Activated CD4-positive, alpha-beta memory T cell treated with anti-CD3 and anti-CD28 coated beads, Interleukin-2, amount 10 ng/mL, durations not matched to agents 7 days and 5 days (primary cell): ENCODE measurements at regions not wholly inside any gene's neighbourhood (a gene's known extent, or its start where the extent isn't known, plus 50 kb on each side); places are given as distances from the start of the nearest gene placed in this dataset.
"Not testable (repeated sequence)": the region's sequence is repeated elsewhere in the genome, so short reads cannot be mapped to it uniquely, and the experiment has no call there.

ENCODE experiments used
- CTCF ChIA-PET: fragments of 350-600 bp; sonication (Branson Sonifier 250); formaldehyde crosslinking; loops from one replicate; lab custom pipeline; 2021; ENCODE audit warnings: antibody characterized with exemption, inconsistent platforms; lab: Charles Lee
- POLR2A ChIA-PET: fragments of 350-600 bp; sonication (Branson Sonifier 250); formaldehyde crosslinking; loops from one replicate; lab custom pipeline; 2021; ENCODE audit warnings: antibody characterized with exemption; lab: Charles Lee
- DNase-seq: peaks from one replicate; pipeline ENCODE4 v3.0.0-alpha.2; 2020
- H3K27ac Mint-ChIP-seq: one replicate; pipeline ENCODE4 v1.8.0; 2021; ENCODE audit warnings: mild to moderate bottlenecking, mixed read lengths
- H3K27me3 Mint-ChIP-seq: one replicate; pipeline ENCODE4 v1.8.0; 2021; ENCODE audit warnings: mixed read lengths
- H3K36me3 Mint-ChIP-seq: one replicate; pipeline ENCODE4 v1.8.0; 2021; ENCODE audit warnings: low read depth, mixed read lengths
- H3K4me1 Mint-ChIP-seq: one replicate; pipeline ENCODE4 v1.8.0; 2021; ENCODE audit warnings: mixed read lengths
- H3K4me3 Mint-ChIP-seq: one replicate; pipeline ENCODE4 v1.8.0; 2021; ENCODE audit warnings: mild to moderate bottlenecking, mixed read lengths
- H3K9me3 Mint-ChIP-seq: one replicate; pipeline ENCODE4 v1.8.0; 2021; ENCODE audit warnings: mixed read lengths

DNA sequence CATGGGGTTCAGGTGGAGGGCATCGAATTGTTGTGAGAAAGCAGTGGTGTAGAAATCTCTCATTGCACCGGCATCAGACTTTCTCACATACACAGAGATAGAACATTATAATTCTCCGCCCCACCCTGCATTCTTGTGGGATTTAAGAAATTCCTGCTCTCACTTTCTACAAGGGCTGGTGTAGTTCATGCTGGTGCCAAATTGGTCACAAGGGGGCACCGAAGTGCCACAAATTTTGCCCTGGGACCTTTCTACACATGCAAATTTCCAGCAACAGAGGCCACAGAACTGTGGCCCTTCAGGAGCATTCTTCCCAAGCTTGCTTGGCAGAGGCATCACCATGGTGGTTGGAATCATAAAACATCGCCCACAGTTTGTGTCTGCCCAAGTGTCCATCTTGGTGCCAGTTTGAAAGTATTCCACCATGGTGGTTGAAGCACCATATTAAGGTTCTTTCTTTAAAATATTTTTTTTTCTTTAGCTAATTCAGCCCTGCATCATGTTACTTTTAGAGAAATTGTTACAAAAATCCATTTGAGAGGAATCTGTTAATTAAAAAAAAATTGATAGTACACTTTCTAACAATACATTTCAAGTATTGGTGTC, 521.2 kb upstream of the FANCL start:
- DNase-seq: no peak
- Mint-ChIP-seq H3K27ac (no peak overlapping the region), H3K9me3 (no peaks in the 10 kb centered on the region), H3K4me3 (no peak overlapping the region), H3K4me1 (no peaks in the 10 kb centered on the region), H3K27me3 (no peaks in the 10 kb centered on the region), H3K36me3 (no peaks in the 10 kb centered on the region)
- CTCF ChIA-PET: interaction anchor here (0.5 kb wide), 1 partner anchor 131 kb away, joined by 3 read pairs; no protein-coding TSS in a partner anchor
- POLR2A ChIA-PET: no interaction called here

DNA sequence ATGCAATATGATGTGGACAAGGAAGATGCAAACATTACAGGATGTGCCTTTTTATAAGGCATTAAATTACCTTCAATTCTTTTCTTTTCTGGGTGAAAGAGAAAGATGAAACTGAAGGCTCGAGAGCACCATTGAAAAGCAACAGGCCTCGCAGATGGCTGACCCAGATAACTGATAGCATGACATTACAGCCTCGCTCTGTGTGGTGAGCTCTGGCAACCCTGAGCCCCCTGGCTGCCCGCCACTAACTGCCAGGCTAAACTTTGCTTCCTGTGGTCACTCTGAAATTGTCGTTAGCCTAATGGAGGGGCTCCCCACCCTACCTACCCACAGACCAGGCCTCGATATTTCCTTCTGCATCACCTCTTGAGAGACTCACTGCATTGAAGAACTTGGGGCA, 516.8 kb upstream of the FANCL start:
- ChIA-PET POLR2A (no interaction called here), CTCF (no interaction called here)
- Mint-ChIP-seq H3K27me3 (no peaks in the 10 kb centered on the region), H3K36me3 (no peaks in the 10 kb centered on the region), H3K9me3 (no peaks in the 10 kb centered on the region), H3K4me3 (no peak overlapping the region), H3K4me1 (no peaks in the 10 kb centered on the region), H3K27ac (no peak overlapping the region)
- no peak for DNase-seq

DNA sequence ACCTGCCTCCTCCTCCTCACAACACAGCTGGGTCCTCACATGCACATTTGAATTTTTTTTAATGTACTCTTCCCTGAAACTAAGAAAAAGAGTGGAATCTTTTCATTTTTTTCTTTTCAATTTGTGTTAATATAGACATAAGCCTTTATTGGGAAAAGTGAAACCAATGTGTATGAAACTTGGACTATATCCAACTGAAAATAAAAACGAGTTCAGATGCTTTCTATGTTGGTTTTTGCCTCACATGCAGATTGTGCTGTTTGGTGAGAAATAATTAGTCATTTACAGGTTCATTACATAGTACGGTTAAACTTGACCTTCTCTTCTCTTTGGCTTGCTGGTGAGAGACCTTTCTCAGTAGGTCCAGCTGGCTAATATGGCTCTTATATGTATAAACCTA, 515.2 kb upstream of the FANCL start:
- H3K9me3 Mint-ChIP-seq: no peaks in the 10 kb centered on the region
- no peak for DNase-seq

DNA sequence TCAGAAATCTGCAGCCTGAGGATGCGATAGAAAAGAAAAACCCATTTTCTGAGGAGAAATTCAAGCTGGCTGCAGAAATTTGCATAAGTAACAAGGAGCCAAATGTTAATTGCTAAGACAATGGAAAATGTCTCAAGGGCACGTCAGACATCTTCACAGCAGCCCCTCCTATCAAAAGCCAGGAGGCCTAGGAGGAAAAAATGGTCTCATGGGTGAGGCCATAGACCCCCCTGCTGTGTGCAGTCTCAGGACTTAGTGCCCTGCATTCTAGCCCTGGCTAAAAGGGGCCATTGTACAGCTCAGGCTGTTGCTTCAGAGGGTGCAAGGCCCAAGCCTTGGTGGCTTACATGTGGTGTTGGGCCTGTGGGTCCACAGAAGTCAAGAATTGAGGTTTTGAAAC, 511.4 kb upstream of the FANCL start:
- H3K9me3 Mint-ChIP-seq, H3K27ac Mint-ChIP-seq, CTCF ChIA-PET, H3K4me1 Mint-ChIP-seq, POLR2A ChIA-PET, DNase-seq, H3K36me3 Mint-ChIP-seq, H3K27me3 Mint-ChIP-seq, H3K4me3 Mint-ChIP-seq: not testable (repeated sequence)

More for the DNA sequence above, 515.2 kb upstream of the FANCL start:
- no peak overlapping the region for H3K27ac Mint-ChIP-seq
- ChIA-PET POLR2A (no interaction called here), CTCF (no interaction called here)
- no peak overlapping the region for H3K4me3 Mint-ChIP-seq
- no peaks in the 10 kb centered on the region for H3K4me1 Mint-ChIP-seq
- H3K36me3 Mint-ChIP-seq: no peaks in the 10 kb centered on the region
- H3K27me3 Mint-ChIP-seq: no peaks in the 10 kb centered on the region

DNA sequence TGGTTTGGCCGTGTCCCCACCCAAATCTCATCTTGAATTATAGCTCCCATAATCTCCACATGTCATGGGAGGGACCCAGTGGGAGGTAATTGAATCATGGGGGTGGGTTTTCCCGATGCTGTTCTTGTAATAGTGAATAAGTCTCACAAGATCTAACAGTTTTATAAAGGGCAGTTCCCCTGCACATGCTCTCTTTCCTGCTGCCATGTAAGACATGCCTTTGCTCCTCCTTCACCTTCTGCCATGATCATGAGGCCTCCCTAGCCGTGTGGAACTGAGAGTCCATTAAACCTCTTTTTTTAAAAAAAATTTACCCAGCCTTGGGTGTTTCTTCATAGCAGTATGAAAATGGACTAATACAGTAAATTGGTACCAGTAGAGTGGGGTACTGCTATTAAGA, 510.6 kb upstream of the FANCL start:
- H3K4me3 Mint-ChIP-seq, POLR2A ChIA-PET, H3K36me3 Mint-ChIP-seq: not testable (repeated sequence)

DNA sequence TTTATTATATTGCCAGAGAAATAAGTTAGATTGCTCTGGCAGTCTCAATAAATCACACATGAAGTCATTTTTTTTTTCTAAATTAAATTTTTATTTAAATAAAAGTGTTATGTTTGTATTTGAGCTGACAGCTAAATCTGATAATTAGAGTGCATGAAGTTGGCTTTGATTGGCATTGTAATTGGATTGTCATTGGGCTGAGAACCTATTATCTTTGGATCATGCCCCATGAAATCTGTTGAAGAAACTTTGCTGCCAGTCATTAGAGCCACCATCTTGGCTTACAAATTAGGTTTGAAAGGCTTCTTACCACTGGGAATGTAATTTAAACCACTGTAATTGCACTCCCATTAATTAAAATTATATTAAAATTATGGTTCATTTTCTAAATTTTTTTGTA, 507.9 kb upstream of the FANCL start:
- Mint-ChIP-seq H3K4me1 (no peaks in the 10 kb centered on the region), H3K4me3 (no peak overlapping the region), H3K36me3 (no peaks in the 10 kb centered on the region), H3K27me3 (no peaks in the 10 kb centered on the region), H3K27ac (no peak overlapping the region), H3K9me3 (no peaks in the 10 kb centered on the region)
- POLR2A ChIA-PET: no interaction called here
- no peak for DNase-seq
- CTCF ChIA-PET: no interaction called here

More for the DNA sequence above, 510.6 kb upstream of the FANCL start:
- CTCF ChIA-PET, DNase-seq, H3K9me3 Mint-ChIP-seq, H3K27me3 Mint-ChIP-seq, H3K4me1 Mint-ChIP-seq, H3K27ac Mint-ChIP-seq: not testable (repeated sequence)

DNA sequence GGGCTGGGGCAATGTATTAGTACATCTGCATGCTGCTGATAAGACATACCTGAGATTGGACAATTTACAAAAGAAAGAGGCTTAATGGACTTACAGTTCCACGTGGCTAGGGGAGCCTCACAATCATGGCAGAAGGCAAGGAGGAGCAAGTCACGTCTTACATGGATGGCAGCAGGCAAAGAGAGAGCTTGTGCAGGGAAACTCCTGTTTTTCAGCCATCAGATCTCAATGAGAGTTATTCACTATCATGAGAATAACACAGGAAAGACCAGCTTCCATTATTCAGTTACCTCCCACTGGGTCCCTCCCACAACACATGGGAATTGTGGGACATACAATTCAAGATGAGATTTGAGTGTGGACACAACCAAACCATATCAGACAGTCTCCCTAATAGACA, 504.2 kb upstream of the FANCL start:
- H3K4me3 Mint-ChIP-seq, CTCF ChIA-PET, H3K4me1 Mint-ChIP-seq, H3K9me3 Mint-ChIP-seq, DNase-seq, H3K27ac Mint-ChIP-seq, H3K36me3 Mint-ChIP-seq, H3K27me3 Mint-ChIP-seq, POLR2A ChIA-PET: not testable (repeated sequence)

DNA sequence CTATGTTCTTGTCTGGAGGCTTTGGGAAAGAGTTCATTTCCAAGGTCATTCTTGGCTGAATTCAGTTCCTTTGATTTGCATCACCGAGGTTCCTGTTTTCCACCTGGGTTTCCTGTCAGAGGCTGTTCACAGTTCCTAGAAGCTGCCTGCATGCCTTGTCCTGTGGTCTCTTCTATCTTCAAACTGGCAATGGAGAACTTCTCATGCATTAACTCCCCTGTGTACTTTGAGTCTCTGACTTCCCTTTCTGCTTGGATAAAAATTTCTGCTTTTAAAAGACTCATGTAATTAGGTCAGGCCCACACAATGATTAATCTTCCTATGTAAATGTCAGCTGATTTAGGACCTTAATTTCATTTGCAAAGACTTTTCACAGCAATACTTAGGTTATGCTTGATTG, 499.3 kb upstream of the FANCL start:
- Mint-ChIP-seq H3K36me3 (no peaks in the 10 kb centered on the region), H3K4me3 (no peak overlapping the region), H3K27ac (no peak overlapping the region), H3K27me3 (no peaks in the 10 kb centered on the region), H3K4me1 (no peaks in the 10 kb centered on the region), H3K9me3 (no peaks in the 10 kb centered on the region)
- ChIA-PET CTCF (no interaction called here), POLR2A (no interaction called here)
- no peak for DNase-seq

DNA sequence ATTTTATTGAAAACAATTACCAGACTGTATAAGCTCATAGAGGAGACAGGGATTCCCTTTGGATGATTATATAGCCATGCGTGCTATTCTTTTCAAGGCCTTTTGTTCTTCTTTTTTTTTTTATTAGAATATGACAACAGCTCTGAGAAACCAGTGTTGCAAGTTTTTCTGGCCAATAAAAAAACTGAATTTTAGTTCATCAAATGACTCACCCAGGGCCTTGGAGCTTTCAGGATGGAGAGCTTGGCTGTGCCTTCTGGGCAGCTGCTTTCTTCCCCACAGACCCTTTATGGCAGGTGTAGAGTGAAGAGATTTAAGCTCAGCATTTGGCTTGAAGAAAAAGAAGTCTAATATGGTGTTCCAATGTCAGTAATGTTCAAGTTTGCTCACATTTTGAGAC, 497.9 kb upstream of the FANCL start:
- no peaks in the 10 kb centered on the region for H3K27me3 Mint-ChIP-seq
- H3K4me1 Mint-ChIP-seq: no peaks in the 10 kb centered on the region
- H3K27ac Mint-ChIP-seq: no peak overlapping the region
- H3K9me3 Mint-ChIP-seq: no peaks in the 10 kb centered on the region
- no peak overlapping the region for H3K4me3 Mint-ChIP-seq
- CTCF ChIA-PET: no interaction called here
- H3K36me3 Mint-ChIP-seq: no peaks in the 10 kb centered on the region
- POLR2A ChIA-PET: no interaction called here
- DNase-seq: no peak

DNA sequence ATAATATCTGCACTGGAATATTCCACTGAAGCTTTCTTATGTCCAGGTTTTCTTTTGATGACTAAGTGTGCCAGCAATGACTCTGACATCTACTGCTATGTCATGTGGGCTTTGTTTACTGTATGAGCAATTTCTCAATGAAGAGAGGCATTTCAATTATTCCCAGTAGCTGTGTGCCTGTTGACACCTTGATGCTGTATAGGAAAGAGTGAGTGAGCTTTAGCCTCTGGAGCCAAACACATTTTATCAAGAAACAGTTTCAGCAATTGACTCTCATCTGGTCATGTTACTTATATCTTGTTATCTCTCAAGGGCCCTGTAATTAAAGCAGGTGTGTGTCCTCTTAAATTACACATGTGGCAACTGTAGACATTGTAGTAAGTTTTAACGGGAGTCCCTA, 493.2 kb upstream of the FANCL start:
- H3K4me3 Mint-ChIP-seq: no peak overlapping the region
- no peaks in the 10 kb centered on the region for H3K9me3 Mint-ChIP-seq
- no peak for DNase-seq
- H3K27me3 Mint-ChIP-seq: no peaks in the 10 kb centered on the region
- no peaks in the 10 kb centered on the region for H3K4me1 Mint-ChIP-seq
- CTCF ChIA-PET: no interaction called here
- no peak overlapping the region for H3K27ac Mint-ChIP-seq
- H3K36me3 Mint-ChIP-seq: no peaks in the 10 kb centered on the region
- POLR2A ChIA-PET: no interaction called here

DNA sequence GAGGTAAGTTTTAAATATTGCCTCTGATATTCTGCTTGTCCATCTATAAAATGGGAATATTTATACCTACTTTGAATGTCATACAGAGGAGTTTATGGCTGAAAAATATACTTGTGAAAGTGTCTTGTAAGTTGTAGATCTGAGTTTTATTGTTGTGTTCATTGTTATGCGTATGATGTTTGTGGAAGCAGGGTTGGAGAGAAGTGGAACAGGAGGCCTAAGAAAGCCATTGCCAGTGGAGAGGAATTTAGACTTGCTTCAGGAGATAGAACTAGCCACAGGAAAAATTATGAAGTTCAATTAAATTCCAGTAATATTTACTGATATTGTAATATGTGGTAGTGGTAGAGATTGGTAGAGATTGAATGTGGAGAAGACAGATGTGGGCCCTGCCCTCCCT, 491.9 kb upstream of the FANCL start:
- no peaks in the 10 kb centered on the region for H3K27me3 Mint-ChIP-seq
- no peaks in the 10 kb centered on the region for H3K36me3 Mint-ChIP-seq
- no peaks in the 10 kb centered on the region for H3K4me1 Mint-ChIP-seq
- POLR2A ChIA-PET: no interaction called here
- no peak for DNase-seq
- CTCF ChIA-PET: no interaction called here
- no peak overlapping the region for H3K27ac Mint-ChIP-seq
- H3K4me3 Mint-ChIP-seq: no peak overlapping the region
- H3K9me3 Mint-ChIP-seq: no peaks in the 10 kb centered on the region

DNA sequence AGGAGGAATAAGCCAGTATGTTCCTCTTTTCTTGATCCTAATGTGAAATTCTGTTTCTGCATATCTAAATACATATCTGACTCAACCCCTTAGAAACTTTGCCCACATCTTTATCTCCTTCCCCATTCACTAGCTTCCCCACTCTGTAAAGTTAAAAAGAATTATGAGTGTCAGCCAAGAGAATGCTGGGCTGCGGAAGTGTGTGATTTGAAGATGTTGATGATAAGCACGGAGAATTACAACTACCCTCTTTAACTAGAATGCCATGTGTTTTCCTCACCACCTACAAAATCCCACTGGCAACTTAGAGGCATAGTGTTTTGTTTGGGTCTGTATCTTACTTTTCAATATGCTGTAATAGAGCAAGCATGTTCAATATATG, 490.4 kb upstream of the FANCL start:
- no peak overlapping the region for H3K27ac Mint-ChIP-seq
- no peaks in the 10 kb centered on the region for H3K27me3 Mint-ChIP-seq
- CTCF ChIA-PET: no interaction called here
- no peak overlapping the region for H3K4me3 Mint-ChIP-seq
- no peaks in the 10 kb centered on the region for H3K9me3 Mint-ChIP-seq
- H3K36me3 Mint-ChIP-seq: no peaks in the 10 kb centered on the region
- H3K4me1 Mint-ChIP-seq: no peaks in the 10 kb centered on the region
- POLR2A ChIA-PET: no interaction called here
- DNase-seq: no peak

DNA sequence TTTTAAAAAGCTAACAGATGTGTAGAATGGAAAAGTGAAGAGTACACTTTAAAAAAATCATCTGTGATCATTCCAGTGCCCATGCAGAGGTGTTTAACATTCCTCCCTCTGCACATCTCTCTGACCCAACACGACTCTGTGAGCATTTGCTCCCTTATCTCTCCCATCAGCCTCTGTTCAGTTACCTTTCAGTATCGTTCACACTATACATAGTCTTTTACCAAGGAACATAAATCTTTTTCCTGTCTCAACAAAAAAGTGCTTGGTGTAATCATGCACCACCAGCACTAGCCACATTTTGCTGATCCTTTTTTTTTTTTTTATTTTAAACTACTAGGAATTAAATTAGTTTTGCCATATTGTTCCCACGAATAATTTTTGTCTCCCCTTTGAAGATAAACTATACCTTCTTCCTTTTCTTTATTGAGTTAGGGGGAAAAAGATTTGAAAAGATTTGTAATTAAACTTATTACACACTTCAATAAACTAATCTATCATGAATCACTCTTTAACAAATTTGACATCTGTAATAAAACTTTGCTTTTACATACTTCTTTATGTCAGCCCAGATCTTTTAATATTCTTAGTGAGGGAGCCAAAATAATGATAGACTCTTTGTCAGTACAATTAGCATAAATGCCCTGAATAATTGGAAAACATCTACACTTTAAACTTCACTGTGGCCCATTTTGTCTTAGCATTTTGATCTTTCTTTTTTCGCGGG, 489.8 kb upstream of the FANCL start:
- Mint-ChIP-seq H3K27ac (no peak overlapping the region), H3K27me3 (no peaks in the 10 kb centered on the region), H3K9me3 (no peaks in the 10 kb centered on the region), H3K4me3 (no peak overlapping the region), H3K4me1 (no peaks in the 10 kb centered on the region), H3K36me3 (no peaks in the 10 kb centered on the region)
- CTCF ChIA-PET: no interaction called here
- POLR2A ChIA-PET: no interaction called here
- no peak for DNase-seq

DNA sequence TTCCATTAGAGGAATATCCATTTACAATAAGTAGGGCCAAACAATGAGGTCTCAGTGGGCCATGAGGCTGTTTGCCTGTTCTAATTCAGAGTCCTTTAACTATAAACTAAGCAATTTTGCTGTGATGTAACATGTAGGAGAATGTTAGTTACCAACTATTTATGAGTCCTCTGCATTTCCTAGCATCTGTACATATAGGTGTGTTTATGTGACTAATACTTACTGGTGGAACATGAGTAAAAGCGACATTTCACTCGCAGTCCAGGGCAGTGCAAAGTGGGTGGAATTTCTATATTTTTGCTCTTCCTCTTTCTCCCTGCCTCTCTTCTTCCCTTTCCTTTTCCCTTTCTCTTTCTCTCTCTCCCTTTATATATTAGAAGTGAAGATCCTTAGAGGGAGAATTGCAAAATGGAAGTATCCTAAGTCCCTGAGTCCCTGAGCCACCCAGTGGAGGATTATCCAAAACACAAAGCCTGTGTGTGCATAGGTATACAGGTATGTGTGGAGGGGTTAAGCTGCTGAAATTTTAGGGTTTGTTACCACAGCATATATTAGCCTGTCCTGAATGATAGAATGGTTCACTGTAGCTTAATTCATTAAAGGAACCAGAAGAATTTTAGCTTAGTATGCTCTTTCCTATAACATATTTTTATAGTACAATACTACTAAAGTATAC, 487.0 kb upstream of the FANCL start:
- Mint-ChIP-seq H3K36me3 (no peaks in the 10 kb centered on the region), H3K4me3 (no peak overlapping the region), H3K9me3 (no peaks in the 10 kb centered on the region), H3K4me1 (no peaks in the 10 kb centered on the region), H3K27me3 (no peaks in the 10 kb centered on the region), H3K27ac (no peak overlapping the region)
- POLR2A ChIA-PET: no interaction called here
- no peak for DNase-seq
- CTCF ChIA-PET: no interaction called here
